ENCODE measurements at regions not wholly inside any gene's neighbourhood (a gene's known extent, or its start where the extent isn't known, plus 50 kb on each side); places are given as distances from the start of the nearest gene placed in this dataset.

- H3K27me3 Mint-ChIP-seq (ENCODE audit: low read depth): no peaks in the 10 kb centered on the region
- DNase-seq (ENCODE audit: low spot score): no peak
- no peak overlapping the region for H3K27ac Mint-ChIP-seq
- POLR2A ChIA-PET: no interaction called here
- no peak for ATAC-seq
- CTCF ChIA-PET: interaction anchor here (1.7 kb wide), 1 partner anchor 121 kb away, joined by 3 read pairs; no protein-coding TSS in a partner anchor
- no peaks in the 10 kb centered on the region for H3K4me1 Mint-ChIP-seq
- no peak overlapping the region for H3K4me3 Mint-ChIP-seq
- no peak for TF ChIP-seq HMGA2 (CRISPR knock-in tag; IDR thresholded peaks at IDR 0.05)
- no peaks in the 10 kb centered on the region for H3K36me3 Mint-ChIP-seq
- no peaks in the 10 kb centered on the region for H3K9me3 Mint-ChIP-seq
These were observed 104.7 kb upstream of the ADPGK start for GRCh38 chr15:72888211-72888610.

GRCh38 chr15:72887376-72887775, 103.8 kb upstream of the ADPGK start:
- POLR2A ChIA-PET: no interaction called here
- TF ChIP-seq GABPB1 (CRISPR knock-in tag; IDR thresholded peaks at IDR 0.05) (no peak), HMGXB4 (CRISPR knock-in tag; IDR thresholded peaks at IDR 0.05) (no peak), AFF4 (CRISPR knock-in tag; IDR thresholded peaks at IDR 0.05; ENCODE audit: borderline replicate concordance) (no peak), TCF7 (CRISPR knock-in tag; IDR thresholded peaks at IDR 0.05; ENCODE audit: low read depth) (no peak), NR2C2 (CRISPR knock-in tag; IDR thresholded peaks at IDR 0.05) (no peak), ESRRA (CRISPR knock-in tag; IDR thresholded peaks at IDR 0.05; ENCODE audit: borderline replicate concordance) (no peak), ZNF512 (CRISPR knock-in tag; IDR thresholded peaks at IDR 0.05; ENCODE audit: borderline replicate concordance) (no peak), TEAD4 (CRISPR knock-in tag; IDR thresholded peaks at IDR 0.05) (no peak), ATF3 (CRISPR knock-in tag; conservative IDR thresholded peaks at IDR 0.05) (no peak), ZNF219 (CRISPR knock-in tag; IDR thresholded peaks at IDR 0.05; ENCODE audit: borderline replicate concordance) (no peak), PRRX2 (CRISPR knock-in tag; IDR thresholded peaks at IDR 0.05) (no peak), USF2 (CRISPR knock-in tag; IDR thresholded peaks at IDR 0.05) (no peak), FOXP4 (CRISPR knock-in tag; IDR thresholded peaks at IDR 0.05) (no peak), NFATC4 (CRISPR knock-in tag; IDR thresholded peaks at IDR 0.05) (no peak), ZNF317 (CRISPR knock-in tag; IDR thresholded peaks at IDR 0.05; ENCODE audit: borderline replicate concordance, low read depth) (no peak), ZBTB21 (CRISPR knock-in tag; IDR thresholded peaks at IDR 0.05; ENCODE audit: borderline replicate concordance) (no peak), IRF1 (CRISPR knock-in tag; IDR thresholded peaks at IDR 0.05) (no peak), ZNF138 (CRISPR knock-in tag; conservative IDR thresholded peaks at IDR 0.05) (no peak)
- DNase-seq (ENCODE audit: low spot score): no peak
- no peak for ATAC-seq
- H3K9me3 Mint-ChIP-seq: peaks cover 6% of the 10 kb centered on the region; the same call in 1 of the 2 replicates
- H3K4me1 Mint-ChIP-seq: no peaks in the 10 kb centered on the region
- no peaks in the 10 kb centered on the region for H3K36me3 Mint-ChIP-seq
- CTCF ChIA-PET: interaction anchor here (0.6 kb wide), 1 partner anchor 378 kb away, joined by 3 read pairs; no protein-coding TSS in a partner anchor
- H3K4me3 Mint-ChIP-seq: no peak overlapping the region
- no peaks in the 10 kb centered on the region for H3K27me3 Mint-ChIP-seq (ENCODE audit: low read depth)
- H3K27ac Mint-ChIP-seq: no peak overlapping the region
